AG04450 (cell line): ENCODE measurements at regions not wholly inside any gene's neighbourhood (a gene's known extent, or its start where the extent isn't known, plus 50 kb on each side); places are given as distances from the start of the nearest gene placed in this dataset.

Source experiments
- CTCF ChIA-PET: fragments of 300-600, 350-600 bp; formaldehyde crosslinking; extraction: SDS; loops from one replicate; lab custom pipeline; 2022; ENCODE audit warnings: antibody characterized with exemption, inconsistent platforms; lab: Charles Lee
- POLR2A ChIA-PET: fragments of 350-600 bp; formaldehyde crosslinking; extraction: SDS; loops from one replicate; lab custom pipeline; 2021; ENCODE audit warnings: antibody characterized with exemption, inconsistent platforms; lab: Yijun Ruan, JAX
- DNase-seq: peaks from one replicate; pipeline ENCODE4 v3.0.0-alpha.2; 2011; ENCODE audit warnings: low read depth, low spot score
- H3K27ac ChIP-seq: one replicate; pipeline ENCODE4 v1.5.1; 2012; ENCODE audit warnings: low read depth, low read length, control low read depth
- H3K27me3 ChIP-seq: one replicate; pipeline ENCODE4 v1.6.0; 2012; ENCODE audit warnings: low read length; ENCODE audit not compliant: control insufficient read depth, insufficient read depth
- H3K4me3 ChIP-seq: 2 replicates; pipeline ENCODE4 v1.5.1; 2011; ENCODE audit warnings: mild to moderate bottlenecking, low read depth, low read length, control low read depth
- H3K9me3 ChIP-seq: 2 replicates; pipeline ENCODE4 v1.5.1; 2012; ENCODE audit warnings: low read length; ENCODE audit not compliant: control insufficient read depth, insufficient read depth
- TF ChIP-seq, protein P1 (sequence below): IDR thresholded peaks from 2 replicates; pipeline ENCODE4 v1.5.1; 2011; ENCODE audit warnings: low read depth, low read length, control low read depth, inconsistent platforms

DNA sequence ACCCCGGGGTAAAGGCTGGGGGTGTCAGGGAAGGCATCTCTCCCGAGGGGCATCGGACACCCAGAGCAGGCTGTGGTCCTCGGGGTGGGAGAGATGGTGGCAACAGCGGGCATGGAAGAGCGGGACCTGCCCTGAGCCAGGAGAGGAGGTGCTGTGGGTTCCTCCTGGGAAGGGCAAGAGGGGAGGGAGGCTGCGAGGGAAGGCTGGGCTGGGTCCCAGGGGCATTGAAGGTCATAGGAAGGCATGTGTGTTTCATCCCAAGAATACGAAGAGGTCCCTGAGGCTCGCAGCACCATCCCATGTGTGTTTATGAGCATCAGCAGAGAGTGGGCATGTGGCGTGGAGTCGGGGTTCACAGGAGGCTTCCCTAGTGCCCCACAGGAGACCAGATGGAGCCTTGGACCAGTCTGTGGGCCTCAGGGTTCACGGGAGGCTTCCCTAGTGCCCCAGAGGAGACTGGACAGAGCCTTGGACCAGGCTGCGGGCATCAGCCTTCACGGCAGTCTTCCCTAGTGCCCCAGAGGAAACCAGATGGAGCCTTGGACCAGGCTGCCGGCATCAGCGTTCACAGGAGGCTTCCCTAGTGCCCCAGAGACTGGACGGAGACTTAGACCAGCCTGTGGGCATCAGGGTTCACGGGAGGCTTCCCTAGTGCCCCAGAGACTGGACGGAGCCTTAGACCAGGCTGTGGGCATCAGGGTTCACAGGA is 420.6 kb downstream of the BRD1 start:
- POLR2A ChIA-PET: no interaction called here

DNA sequence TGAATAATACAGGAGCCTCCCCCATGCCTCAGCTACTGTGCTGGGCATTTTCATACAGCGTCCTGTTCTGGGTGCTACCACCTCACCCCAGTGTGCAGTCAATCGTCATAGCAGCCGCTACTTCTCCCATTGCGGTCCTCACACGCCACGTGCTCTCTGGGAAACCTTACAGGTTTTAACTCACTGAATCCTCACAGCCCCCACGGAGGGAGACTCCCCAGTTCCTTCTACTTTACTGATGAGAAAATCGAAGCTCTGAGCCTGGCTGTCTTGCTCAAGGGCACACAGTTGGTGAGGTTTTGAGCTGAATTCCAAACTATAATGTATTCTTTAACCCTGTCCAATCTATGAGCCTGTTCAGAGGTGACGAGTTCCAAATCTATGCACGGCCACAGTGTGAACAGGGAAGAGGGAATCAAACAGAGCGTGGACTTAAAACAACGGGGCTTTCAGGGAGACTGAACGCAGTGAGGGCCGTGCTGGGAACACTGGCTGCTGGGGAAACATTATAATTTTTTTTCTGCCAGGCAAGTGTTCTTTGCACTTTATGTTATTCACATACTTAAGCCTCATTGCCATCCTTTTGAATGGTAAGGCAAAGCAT is 421.5 kb downstream of the BRD1 start:
- CTCF ChIA-PET: no interaction called here
- POLR2A ChIA-PET: no interaction called here
- H3K27me3 ChIP-seq: no peaks in the 10 kb centered on the region
- TF ChIP-seq, protein P1, sequence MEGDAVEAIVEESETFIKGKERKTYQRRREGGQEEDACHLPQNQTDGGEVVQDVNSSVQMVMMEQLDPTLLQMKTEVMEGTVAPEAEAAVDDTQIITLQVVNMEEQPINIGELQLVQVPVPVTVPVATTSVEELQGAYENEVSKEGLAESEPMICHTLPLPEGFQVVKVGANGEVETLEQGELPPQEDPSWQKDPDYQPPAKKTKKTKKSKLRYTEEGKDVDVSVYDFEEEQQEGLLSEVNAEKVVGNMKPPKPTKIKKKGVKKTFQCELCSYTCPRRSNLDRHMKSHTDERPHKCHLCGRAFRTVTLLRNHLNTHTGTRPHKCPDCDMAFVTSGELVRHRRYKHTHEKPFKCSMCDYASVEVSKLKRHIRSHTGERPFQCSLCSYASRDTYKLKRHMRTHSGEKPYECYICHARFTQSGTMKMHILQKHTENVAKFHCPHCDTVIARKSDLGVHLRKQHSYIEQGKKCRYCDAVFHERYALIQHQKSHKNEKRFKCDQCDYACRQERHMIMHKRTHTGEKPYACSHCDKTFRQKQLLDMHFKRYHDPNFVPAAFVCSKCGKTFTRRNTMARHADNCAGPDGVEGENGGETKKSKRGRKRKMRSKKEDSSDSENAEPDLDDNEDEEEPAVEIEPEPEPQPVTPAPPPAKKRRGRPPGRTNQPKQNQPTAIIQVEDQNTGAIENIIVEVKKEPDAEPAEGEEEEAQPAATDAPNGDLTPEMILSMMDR: no peak
- DNase-seq: no peak
- no peak overlapping the region for H3K27ac ChIP-seq
- peaks cover 61% of the 10 kb centered on the region for H3K9me3 ChIP-seq
- no peak overlapping the region for H3K4me3 ChIP-seq

More for the DNA sequence above, 420.6 kb downstream of the BRD1 start:
- H3K27me3 ChIP-seq: no peaks in the 10 kb centered on the region
- no peak overlapping the region for H3K27ac ChIP-seq
- TF ChIP-seq, protein P1: no peak
- H3K4me3 ChIP-seq: no peak overlapping the region
- DNase-seq: no peak
- peaks cover 57% of the 10 kb centered on the region for H3K9me3 ChIP-seq
- CTCF ChIA-PET: no interaction called here

GRCh38 chr22:49405590-49405989 is 422.1 kb downstream of the BRD1 start:
- H3K27me3 ChIP-seq: no peaks in the 10 kb centered on the region
- CTCF ChIA-PET: no interaction called here
- POLR2A ChIA-PET: no interaction called here
- H3K9me3 ChIP-seq: peaks cover 64% of the 10 kb centered on the region
- TF ChIP-seq, protein P1: no peak
- no peak overlapping the region for H3K27ac ChIP-seq
- no peak for DNase-seq
- no peak overlapping the region for H3K4me3 ChIP-seq

GRCh38 chr22:49404576-49405241 is 423.0 kb downstream of the BRD1 start:
- Histone ChIP-seq H3K4me3 (no peak overlapping the region), H3K27me3 (no peaks in the 10 kb centered on the region), H3K27ac (no peak overlapping the region), H3K9me3 (peaks cover 73% of the 10 kb centered on the region)
- no peak for DNase-seq
- ChIA-PET CTCF (no interaction called here), POLR2A (no interaction called here)
- TF ChIP-seq, protein P1: no peak

GRCh38 chr22:49404020-49404419 is 423.7 kb downstream of the BRD1 start:
- CTCF ChIA-PET: no interaction called here
- H3K9me3 ChIP-seq: peaks cover 80% of the 10 kb centered on the region
- no peak for DNase-seq

More at GRCh38 chr22:49404020-49404419, 423.7 kb downstream of the BRD1 start:
- POLR2A ChIA-PET: no interaction called here
- Histone ChIP-seq H3K27me3 (no peaks in the 10 kb centered on the region), H3K4me3 (no peak overlapping the region), H3K27ac (no peak overlapping the region)
- TF ChIP-seq, protein P1: no peak
